Activated CD4-positive, alpha-beta T cell treated with anti-CD3 and anti-CD28 coated beads, Interleukin-2, Interleukin-6, amounts not matched to agents 100 ng/mL and 50 ng/mL, durations not matched to agents 16 hours and 8 hours (primary cell): ENCODE measurements at regions not wholly inside any gene's neighbourhood (a gene's known extent, or its start where the extent isn't known, plus 50 kb on each side); places are given as distances from the start of the nearest gene placed in this dataset.
A peak's percentile ranks its signal among the peaks of the same experiment; 100 is the strongest.
"Not testable (repeated sequence)": the region's sequence is repeated elsewhere in the genome, so short reads cannot be mapped to it uniquely, and the experiment has no call there.

Experiments
- DNase-seq: peaks from one replicate; pipeline ENCODE4 v3.0.0-alpha.2; 2020

GRCh38 chr9:19931098-19931890 lies 142.5 kb upstream of the SLC24A2 start:
- no peak for DNase-seq

- DNase-seq, result no peak
Observed at GRCh38 chr9:19927560-19927959, 138.7 kb upstream of the SLC24A2 start.

DNA sequence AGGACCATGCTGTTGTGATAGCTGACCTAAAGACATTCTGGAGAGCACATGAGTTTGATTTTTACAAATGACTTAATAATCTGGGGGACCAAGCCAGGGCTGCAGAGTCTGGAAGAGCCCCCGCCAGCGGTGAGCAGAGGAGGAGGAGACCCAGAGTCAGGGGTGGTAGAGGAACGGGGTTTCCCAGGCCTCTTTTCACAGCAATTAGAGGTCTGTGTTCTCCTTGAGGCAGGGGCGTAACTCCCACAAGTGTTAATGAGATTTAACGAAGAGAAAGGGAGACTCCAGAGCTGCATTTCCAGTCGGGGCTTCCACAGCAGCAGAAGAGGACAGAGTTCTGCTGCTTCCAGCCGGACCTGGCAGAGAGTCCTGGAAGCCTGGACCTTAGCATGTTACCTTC lies 137.9 kb upstream of the SLC24A2 start:
- no peak for DNase-seq

DNA sequence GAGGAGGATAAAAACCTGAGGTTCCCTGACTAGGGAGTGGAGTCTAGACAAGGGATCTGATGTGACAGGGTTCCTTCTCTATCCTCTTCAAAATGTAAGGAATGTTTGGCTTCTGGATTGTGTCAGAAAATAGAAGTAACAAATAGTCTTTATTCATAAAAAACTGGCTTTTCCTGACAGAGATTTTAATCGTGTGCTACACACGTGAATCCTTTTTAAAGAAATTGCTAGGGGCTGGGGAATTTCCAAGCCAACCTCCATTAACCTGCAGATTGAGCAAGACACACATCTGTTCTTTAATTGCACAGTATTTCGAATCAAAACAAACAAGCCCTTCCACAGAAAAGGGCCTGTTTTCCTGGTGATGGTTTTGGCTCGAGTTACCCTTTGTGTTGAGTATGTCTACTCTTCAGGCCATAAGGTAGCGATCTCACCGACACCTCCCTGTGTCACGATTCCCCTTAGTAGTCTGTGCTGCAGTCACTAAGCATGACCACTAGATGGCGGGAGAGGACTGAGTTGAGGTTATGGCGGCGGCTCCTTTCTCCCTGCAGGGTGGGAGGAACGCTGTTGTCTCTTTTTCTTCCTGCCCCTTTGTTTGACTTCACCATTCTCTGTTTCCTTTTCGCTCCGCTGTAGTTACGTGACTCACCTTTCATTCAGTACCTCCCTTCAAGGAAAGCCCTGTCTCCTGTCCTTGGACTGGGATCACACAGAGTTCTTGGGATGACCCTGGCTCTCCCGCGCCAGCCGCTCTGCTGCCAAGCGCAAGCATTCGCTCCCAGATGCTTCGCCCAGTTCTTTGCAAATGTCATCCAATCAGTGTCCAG lies 137.1 kb upstream of the SLC24A2 start:
- DNase-seq, result peak; percentile 92

DNA sequence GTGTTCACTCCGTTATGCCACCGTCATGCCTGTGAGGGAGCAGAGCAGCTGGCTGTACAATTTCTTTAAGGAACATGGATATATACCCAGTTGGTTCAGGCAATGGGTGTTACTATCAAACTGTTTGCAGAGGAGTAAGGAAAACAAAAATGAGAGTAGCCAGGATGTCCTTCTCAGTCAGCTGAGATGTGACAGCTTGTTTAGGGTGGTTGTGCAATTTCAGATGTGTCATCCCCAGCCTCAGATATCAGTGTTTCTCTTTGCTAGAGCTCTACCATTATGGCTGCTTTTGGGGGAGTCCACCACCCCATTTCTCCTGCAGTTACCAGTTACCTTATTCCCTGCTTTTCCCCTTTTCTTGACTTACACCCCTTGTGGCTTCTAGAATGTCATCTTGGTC lies 135.2 kb upstream of the SLC24A2 start:
- peak; percentile 17 for DNase-seq

GRCh38 chr9:19922476-19923118 lies 133.8 kb upstream of the SLC24A2 start:
- no peak for DNase-seq

- DNase-seq, result no peak
Observed at GRCh38 chr9:19920401-19920800, 131.6 kb upstream of the SLC24A2 start.

- no peak for DNase-seq
Observed at GRCh38 chr9:19918630-19919029, 129.8 kb upstream of the SLC24A2 start.

DNA sequence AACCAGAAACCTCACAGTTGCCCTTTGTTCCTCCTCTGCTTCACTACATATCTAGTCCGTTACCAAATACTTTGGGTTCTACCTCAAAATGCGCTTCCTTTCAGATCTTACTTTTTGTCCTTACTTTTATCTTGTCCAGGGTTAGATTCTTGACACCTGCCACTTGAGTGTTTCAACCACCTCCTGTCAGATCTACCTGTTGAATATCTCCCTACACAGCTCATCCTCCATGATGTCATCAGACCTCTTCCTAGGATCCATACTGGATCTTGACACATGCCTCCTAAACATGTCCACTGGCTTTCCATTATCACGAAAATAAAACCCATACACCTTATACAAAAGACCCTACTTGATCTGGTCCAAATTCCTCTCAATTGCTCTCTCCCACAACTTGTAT lies 125.2 kb upstream of the SLC24A2 start:
- DNase-seq, result no peak

- DNase-seq, result no peak
Observed at GRCh38 chr9:19913151-19913550, 124.3 kb upstream of the SLC24A2 start.

GRCh38 chr9:19903076-19903475 lies 114.2 kb upstream of the SLC24A2 start:
- no peak for DNase-seq

DNA sequence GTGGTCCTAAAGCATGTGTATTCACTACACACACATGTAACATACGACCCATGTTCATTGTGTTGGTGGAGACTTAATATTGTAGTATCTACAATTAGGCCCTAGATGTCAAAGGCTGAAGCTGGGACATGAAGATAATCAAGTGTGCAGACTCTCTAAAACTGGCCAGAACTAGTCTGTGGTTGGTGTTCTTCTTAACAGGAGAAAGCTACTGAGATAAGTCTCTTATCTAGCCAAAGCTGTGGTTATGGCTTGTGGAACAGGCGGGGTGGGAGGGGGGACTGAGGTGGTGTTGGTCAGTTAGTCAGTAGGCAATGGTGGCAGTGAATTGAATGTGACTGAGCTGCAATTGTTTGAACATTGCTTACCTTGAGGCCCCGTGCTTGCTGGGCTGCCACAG lies 112.7 kb upstream of the SLC24A2 start:
- DNase-seq, result no peak

DNA sequence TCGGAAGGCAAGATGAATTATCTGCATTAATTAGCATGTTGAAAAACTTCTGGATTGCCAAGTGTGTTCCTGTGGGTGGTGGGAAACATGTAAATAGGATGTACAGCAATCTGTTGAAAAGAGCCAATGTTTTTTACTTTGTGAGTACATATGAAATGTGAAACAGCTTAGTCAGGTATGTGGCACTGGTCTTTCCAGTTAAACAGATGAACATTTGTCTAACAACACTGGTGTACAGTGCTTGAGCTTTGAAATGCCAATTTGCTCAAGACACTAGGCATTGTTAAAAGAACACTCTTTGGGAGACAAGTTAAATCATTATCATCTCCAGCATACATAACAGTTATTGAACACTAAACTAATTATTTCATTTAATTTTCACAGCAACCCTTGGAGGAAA lies 107.3 kb upstream of the SLC24A2 start:
- DNase-seq, result no peak

DNA sequence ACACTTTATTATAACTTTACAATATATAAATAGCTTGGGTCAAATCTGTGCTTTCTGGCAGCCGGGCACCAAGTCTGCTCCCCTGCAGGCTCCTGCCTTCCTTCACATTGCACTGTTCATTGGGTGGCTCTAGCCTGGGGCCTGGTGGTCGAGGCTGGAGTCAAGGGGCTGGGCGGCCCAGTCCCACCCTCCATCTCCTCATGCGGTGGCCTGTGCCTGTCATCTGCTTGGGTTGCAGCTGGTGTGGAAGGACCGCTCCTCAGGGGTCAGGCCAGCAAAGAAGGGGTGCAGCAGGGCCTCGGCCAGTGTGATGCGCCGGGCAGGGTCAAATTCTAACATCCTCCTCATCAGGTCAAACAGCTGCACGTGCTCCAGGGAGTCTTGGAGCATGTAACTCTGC lies 106.7 kb upstream of the SLC24A2 start:
- not testable (repeated sequence) for DNase-seq

DNA sequence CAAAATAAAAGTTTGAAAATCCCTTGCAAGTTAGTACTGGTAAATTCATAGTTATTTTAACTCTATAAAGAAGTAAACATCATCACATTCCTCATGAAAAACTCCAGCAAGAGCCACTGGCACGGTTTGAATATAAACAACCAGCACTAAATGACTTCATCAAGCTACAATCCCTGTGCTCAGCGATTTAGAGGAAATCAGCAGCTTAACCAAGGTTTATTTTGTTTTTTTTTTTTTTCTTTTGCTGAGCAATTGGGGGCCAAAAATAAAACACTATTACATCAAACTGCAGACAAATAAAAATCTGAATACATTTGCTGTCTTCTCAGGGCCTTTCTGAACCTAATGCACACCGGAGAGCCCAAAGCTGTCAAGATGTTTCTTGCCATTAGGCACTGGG lies 106.2 kb upstream of the SLC24A2 start:
- no peak for DNase-seq

GRCh38 chr9:19885608-19886007 lies 96.8 kb upstream of the SLC24A2 start:
- no peak for DNase-seq

DNA sequence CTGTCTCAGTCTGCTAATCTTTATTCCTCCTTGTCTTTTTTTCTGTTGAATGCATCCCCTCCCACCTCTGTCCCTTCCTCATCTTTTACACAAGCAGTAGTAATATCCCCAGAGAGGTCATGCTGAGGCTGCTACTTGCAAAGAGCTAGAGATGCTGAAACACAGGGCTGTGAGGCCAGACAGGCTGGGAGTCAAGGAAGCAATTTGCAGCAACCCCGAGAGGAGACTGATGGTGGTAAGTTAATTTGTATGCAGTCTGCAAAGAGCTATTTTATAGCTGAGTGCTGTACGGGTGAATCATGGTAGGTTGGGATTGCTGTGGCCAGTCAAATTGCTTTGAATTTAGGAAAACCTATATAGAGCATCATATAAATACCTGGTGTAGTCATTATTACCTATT lies 90.2 kb upstream of the SLC24A2 start:
- no peak for DNase-seq

GRCh38 chr9:19876569-19877316 lies 87.9 kb upstream of the SLC24A2 start:
- no peak for DNase-seq

GRCh38 chr9:19875291-19875920 lies 86.6 kb upstream of the SLC24A2 start:
- DNase-seq, result no peak

DNA sequence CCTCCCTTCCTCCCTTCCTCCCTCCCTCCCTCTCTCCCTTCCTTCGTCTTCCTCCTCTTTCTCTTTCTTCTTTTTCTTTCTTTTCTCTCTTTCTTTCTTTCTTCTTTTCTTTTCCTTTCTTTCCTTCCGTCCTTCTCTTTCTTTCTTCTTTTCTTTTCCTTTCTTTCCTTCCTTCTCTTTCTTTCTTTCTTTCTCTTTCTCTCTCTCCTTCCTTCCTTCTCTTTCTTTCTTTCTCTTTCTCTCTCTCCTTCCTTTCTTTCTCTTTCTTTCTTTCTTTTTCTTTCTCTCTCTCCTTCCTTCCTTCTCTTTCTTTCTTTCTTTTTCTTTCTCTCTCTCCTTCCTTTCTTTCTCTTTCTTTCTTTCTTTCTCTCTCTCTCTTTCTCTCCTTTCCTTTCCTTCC lies 84.4 kb upstream of the SLC24A2 start:
- DNase-seq, result not testable (repeated sequence)

DNA sequence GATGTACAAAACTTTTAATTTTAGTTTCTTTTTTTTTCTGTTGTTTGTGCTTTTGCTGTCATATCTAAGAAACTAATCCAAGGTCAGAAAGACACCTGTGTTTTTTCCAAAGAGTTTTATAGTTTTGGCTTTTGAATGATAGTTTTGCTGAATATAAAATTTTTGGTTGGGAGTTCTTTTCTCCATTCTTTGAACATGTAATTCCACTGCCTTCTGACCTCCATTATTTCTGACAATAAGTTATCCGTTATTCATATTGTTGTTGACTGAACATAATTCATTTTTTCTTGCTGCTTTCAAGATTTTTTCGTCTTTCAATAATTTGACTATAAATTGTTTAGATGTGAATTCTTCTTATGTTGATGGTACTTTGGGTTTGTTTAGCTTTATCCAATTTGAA lies 82.2 kb upstream of the SLC24A2 start:
- no peak for DNase-seq

DNA sequence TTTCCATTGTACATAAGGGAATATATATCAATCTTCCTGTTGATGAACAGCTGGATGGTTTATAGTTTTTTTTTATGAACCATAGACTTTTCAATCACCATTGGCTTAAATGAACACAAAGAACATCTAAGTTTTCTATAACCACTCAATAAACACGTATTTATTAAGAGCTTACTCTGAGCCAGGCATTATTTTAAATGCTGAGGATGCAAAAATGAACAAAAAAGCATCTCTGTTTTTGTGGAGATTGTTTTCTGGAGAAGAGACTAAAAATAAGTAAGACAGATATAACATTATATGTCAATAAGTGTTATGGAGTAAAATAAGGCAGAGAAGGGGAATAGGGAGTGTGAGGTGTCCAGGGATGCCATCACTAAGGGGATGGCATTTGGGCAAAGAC lies 52.1 kb upstream of the SLC24A2 start:
- DNase-seq, result no peak
